ENCODE measurements at regions not wholly inside any gene's neighbourhood (a gene's known extent, or its start where the extent isn't known, plus 50 kb on each side); places are given as distances from the start of the nearest gene placed in this dataset.

GRCh38 chr9:20269620-20270019 lies 352.7 kb downstream of the MLLT3 start:
- no peak overlapping the region for H3K4me3 ChIP-seq (ENCODE audit: insufficient read depth, low read depth, low read length)
- POLR2A ChIA-PET (ENCODE audit: unreplicated experiment), result no interaction called here
- no peak overlapping the region for H2AK5ac ChIP-seq (ENCODE audit: low read depth, low read length)
- H3K14ac ChIP-seq (replicated peaks; ENCODE audit: low read depth, low read length), result no peak overlapping the region
- H3K36me3 ChIP-seq (ENCODE audit: control insufficient read depth, insufficient read depth, low read length), result no peaks in the 10 kb centered on the region
- H3K4ac ChIP-seq (ENCODE audit: low read depth, low read length), result no peak overlapping the region
- H2AK9ac ChIP-seq (replicated peaks; ENCODE audit: low read depth, low read length, poor library complexity), result no peak overlapping the region
- no peak overlapping the region for H4K5ac ChIP-seq (ENCODE audit: low read depth, low read length)
- no peak overlapping the region for H3K9ac ChIP-seq (ENCODE audit: low read depth, low read length)
- in situ Hi-C loops (cut with MboI; ENCODE audit: low sequenced_read_pairs), result no loop called here
- no peak overlapping the region for H3K27ac ChIP-seq (ENCODE audit: insufficient read depth, low read length)
- H3K18ac ChIP-seq (ENCODE audit: low read depth, low read length), result no peak overlapping the region
- H2BK5ac ChIP-seq (ENCODE audit: low read depth, low read length, poor library complexity, severe bottlenecking), result no peak overlapping the region
- dilution Hi-C loops (cut with HindIII; ENCODE audit: low sequenced_read_pairs, unreplicated experiment), result no loop called here
- H3K9me1 ChIP-seq (ENCODE audit: insufficient read depth, low read length), result no peaks in the 10 kb centered on the region
- no peaks in the 10 kb centered on the region for H4K20me1 ChIP-seq (ENCODE audit: insufficient read depth, low read length)
- no peaks in the 10 kb centered on the region; the same call in 1 of the 2 replicates for H3K27me3 ChIP-seq (ENCODE audit: control insufficient read depth, insufficient read depth, low read length)
- CTCF ChIA-PET, result interaction anchor here (0.6 kb wide), 1 partner anchor 990 kb away, joined by 5 read pairs; no protein-coding TSS in a partner anchor
- no peak overlapping the region for H4K91ac ChIP-seq (ENCODE audit: insufficient read depth, low read depth, low read length)
- no peak overlapping the region for H2BK20ac ChIP-seq (ENCODE audit: low read depth, low read length)
- intact Hi-C loops (cut with micrococcal nuclease), result loop anchor here (10.0 kb wide), 1 partner anchor 55 kb away; no protein-coding TSS in a partner anchor
- no peak overlapping the region for H2BK15ac ChIP-seq (ENCODE audit: low read depth, low read length)
- no peak overlapping the region for H2BK120ac ChIP-seq (ENCODE audit: low read depth, low read length)
- H3K56ac ChIP-seq (ENCODE audit: extremely low read depth, insufficient read depth, low read length), result no peak overlapping the region
- DNase-seq (no peak), ATAC-seq (ENCODE audit: low read depth) (no peak)
- no TSS peak for BruUV-seq (replicated peaks)
- 80% methylated on average over 1 of the region's 2 CpGs; no CpG with 5 or more reads in 1 of the 2 experiments for WGBS, 2 experiments (ENCODE audit: extremely low coverage in 2 of 2, insufficient read length in 1 of 2)
- no peak for TF ChIP-seq MAZ (IDR thresholded peaks at IDR 0.05; ENCODE audit: borderline replicate concordance, low read depth, low read length)
- no peak for TF ChIP-seq USF2 (IDR thresholded peaks at IDR 0.05; ENCODE audit: low read depth, low read length)
- no peak for TF ChIP-seq MAFK (IDR thresholded peaks at IDR 0.05; ENCODE audit: low read depth, low read length)
- no peak for TF ChIP-seq SMC3 (IDR thresholded peaks at IDR 0.05; ENCODE audit: low read depth, low read length)
- TF ChIP-seq, protein P1, sequence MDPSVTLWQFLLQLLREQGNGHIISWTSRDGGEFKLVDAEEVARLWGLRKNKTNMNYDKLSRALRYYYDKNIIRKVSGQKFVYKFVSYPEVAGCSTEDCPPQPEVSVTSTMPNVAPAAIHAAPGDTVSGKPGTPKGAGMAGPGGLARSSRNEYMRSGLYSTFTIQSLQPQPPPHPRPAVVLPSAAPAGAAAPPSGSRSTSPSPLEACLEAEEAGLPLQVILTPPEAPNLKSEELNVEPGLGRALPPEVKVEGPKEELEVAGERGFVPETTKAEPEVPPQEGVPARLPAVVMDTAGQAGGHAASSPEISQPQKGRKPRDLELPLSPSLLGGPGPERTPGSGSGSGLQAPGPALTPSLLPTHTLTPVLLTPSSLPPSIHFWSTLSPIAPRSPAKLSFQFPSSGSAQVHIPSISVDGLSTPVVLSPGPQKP (IDR thresholded peaks at IDR 0.05; ENCODE audit: borderline replicate concordance, low read depth, low read length), result no peak
- no peak for TF ChIP-seq MXI1 (IDR thresholded peaks at IDR 0.05; ENCODE audit: borderline replicate concordance, low read depth, low read length)
- TF ChIP-seq NFE2L2 (IDR thresholded peaks at IDR 0.05; ENCODE audit: low read depth, low read length), result no peak
- H3K9me3 ChIP-seq (ENCODE audit: control insufficient read depth, insufficient read depth, low read length), result no peaks in the 10 kb centered on the region
- H3K4me1 ChIP-seq (ENCODE audit: control insufficient read depth, insufficient read depth, low read length), result no peaks in the 10 kb centered on the region
- H3K4me2 ChIP-seq (ENCODE audit: low read depth, low read length), result no peak overlapping the region
- no peak overlapping the region for H2AFZ ChIP-seq (replicated peaks; ENCODE audit: low read length, poor library complexity)
- H4K8ac ChIP-seq (ENCODE audit: low read depth in 2 of 2, low read length in 2 of 2), result no peak overlapping the region
- H3K23ac ChIP-seq (ENCODE audit: low read depth, low read length), result no peak overlapping the region
- no peaks in the 10 kb centered on the region for H3K79me1 ChIP-seq (ENCODE audit: low read depth in 1 of 2, low read length in 2 of 2)
